RWPE1 (cell line): ENCODE measurements at regions not wholly inside any gene's neighbourhood (a gene's known extent, or its start where the extent isn't known, plus 50 kb on each side); places are given as distances from the start of the nearest gene placed in this dataset.
A peak's percentile ranks its signal among the peaks of the same experiment; 100 is the strongest.

Source experiments
- CTCF ChIA-PET: fragments of 350-600 bp; sonication (Branson Sonifier 250); formaldehyde crosslinking; extraction: SDS; loops from one replicate; lab custom pipeline; 2021; lab: Yijun Ruan, JAX
- POLR2A ChIA-PET: fragments of 400-600 bp; formaldehyde crosslinking; extraction: SDS; loops from one replicate; lab custom pipeline; 2020; ENCODE audit warnings: antibody characterized with exemption; ENCODE audit not compliant: low non-redundant PET; lab: Yijun Ruan, JAX
- DNase-seq: peaks from one replicate; pipeline ENCODE4 v3.0.0; 2012; ENCODE audit warnings: low spot score
- H3K27ac ChIP-seq: fragments of 450-650 bp; 2 replicates; pipeline ENCODE4 v1.5.1; 2017
- TF ChIP-seq, protein P1 (sequence below): fragments of 450-650 bp; conservative IDR thresholded peaks from 2 replicates; pipeline ENCODE4 v1.5.1; 2017; ENCODE audit warnings: low read depth, mild to moderate bottlenecking

GRCh38 chr13:47865883-47866282 is 135.2 kb downstream of the SUCLA2 start:
- POLR2A ChIA-PET: no interaction called here
- DNase-seq: no peak
- CTCF ChIA-PET: no interaction called here
- TF ChIP-seq, protein P1, sequence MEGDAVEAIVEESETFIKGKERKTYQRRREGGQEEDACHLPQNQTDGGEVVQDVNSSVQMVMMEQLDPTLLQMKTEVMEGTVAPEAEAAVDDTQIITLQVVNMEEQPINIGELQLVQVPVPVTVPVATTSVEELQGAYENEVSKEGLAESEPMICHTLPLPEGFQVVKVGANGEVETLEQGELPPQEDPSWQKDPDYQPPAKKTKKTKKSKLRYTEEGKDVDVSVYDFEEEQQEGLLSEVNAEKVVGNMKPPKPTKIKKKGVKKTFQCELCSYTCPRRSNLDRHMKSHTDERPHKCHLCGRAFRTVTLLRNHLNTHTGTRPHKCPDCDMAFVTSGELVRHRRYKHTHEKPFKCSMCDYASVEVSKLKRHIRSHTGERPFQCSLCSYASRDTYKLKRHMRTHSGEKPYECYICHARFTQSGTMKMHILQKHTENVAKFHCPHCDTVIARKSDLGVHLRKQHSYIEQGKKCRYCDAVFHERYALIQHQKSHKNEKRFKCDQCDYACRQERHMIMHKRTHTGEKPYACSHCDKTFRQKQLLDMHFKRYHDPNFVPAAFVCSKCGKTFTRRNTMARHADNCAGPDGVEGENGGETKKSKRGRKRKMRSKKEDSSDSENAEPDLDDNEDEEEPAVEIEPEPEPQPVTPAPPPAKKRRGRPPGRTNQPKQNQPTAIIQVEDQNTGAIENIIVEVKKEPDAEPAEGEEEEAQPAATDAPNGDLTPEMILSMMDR: no peak
- no peak overlapping the region for H3K27ac ChIP-seq

GRCh38 chr13:47862841-47863240 is 138.2 kb downstream of the SUCLA2 start:
- ChIA-PET CTCF (no interaction called here), POLR2A (no interaction called here)
- TF ChIP-seq, protein P1: no peak
- no peak for DNase-seq
- H3K27ac ChIP-seq: no peak overlapping the region

DNA sequence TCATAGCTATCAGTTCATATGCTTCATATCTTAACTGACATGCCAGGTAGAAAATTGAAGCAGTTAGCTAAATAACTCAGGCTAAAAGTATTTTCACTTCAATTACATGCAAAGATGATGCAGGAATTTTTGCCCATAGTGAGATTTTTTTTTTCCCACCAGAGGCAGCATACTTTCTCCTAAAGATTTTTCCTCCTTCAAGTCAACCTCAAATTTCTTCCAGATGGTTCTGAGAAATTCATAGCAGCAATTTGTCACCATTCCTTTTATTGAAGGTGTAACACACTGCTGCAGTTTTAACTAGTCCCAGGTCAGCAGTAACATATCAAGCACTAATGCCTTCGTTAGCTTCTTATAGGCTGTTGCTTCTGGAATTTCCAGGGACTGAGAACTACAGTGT is 141.9 kb downstream of the SUCLA2 start:
- ChIA-PET POLR2A (no interaction called here), CTCF (no interaction called here)
- TF ChIP-seq, protein P1: no peak
- no peak for DNase-seq
- no peak overlapping the region for H3K27ac ChIP-seq

GRCh38 chr13:47858042-47859025 is 142.7 kb downstream of the SUCLA2 start:
- peak; percentile 30 for DNase-seq
- POLR2A ChIA-PET: no interaction called here
- CTCF ChIA-PET: interaction anchor here (0.6 kb wide), 1 partner anchor 135 kb away, joined by 3 read pairs; no protein-coding TSS in a partner anchor
- no peak overlapping the region for H3K27ac ChIP-seq
- TF ChIP-seq, protein P1: no peak

- TF ChIP-seq, protein P1: no peak
- DNase-seq: no peak
- POLR2A ChIA-PET: no interaction called here
- no peak overlapping the region for H3K27ac ChIP-seq
- CTCF ChIA-PET: no interaction called here
Measured at GRCh38 chr13:47853236-47853635, 147.8 kb downstream of the SUCLA2 start.

GRCh38 chr13:47846886-47847285 is 154.2 kb downstream of the SUCLA2 start:
- TF ChIP-seq, protein P1: no peak
- CTCF ChIA-PET: interaction anchor here (1.0 kb wide), 1 partner anchor 191 kb away, joined by 3 read pairs; no protein-coding TSS in a partner anchor

More at GRCh38 chr13:47846886-47847285, 154.2 kb downstream of the SUCLA2 start:
- no peak for DNase-seq
- H3K27ac ChIP-seq: no peak overlapping the region
- POLR2A ChIA-PET: no interaction called here
